Mesothelial cell of epicardium (in vitro differentiated cells): ENCODE measurements at regions not wholly inside any gene's neighbourhood (a gene's known extent, or its start where the extent isn't known, plus 50 kb on each side); places are given as distances from the start of the nearest gene placed in this dataset.

Source experiments
- DNase-seq, 2 experiments: peaks; one replicate each; pipeline ENCODE4 v3.0.0; 2021; ENCODE audit warnings: low spot score in 2 of 2; ENCODE audit not compliant: unreplicated experiment in 2 of 2
- H3K27ac Mint-ChIP-seq: 2 replicates; pipeline ENCODE4 v1.8.0; 2021; ENCODE audit warnings: mixed read lengths
- H3K27me3 Mint-ChIP-seq: 2 replicates; pipeline ENCODE4 v1.8.0; 2021; ENCODE audit warnings: low read depth, mixed read lengths
- H3K36me3 Mint-ChIP-seq: 2 replicates; pipeline ENCODE4 v1.8.0; 2021; ENCODE audit warnings: mixed read lengths
- H3K4me1 Mint-ChIP-seq: 2 replicates; pipeline ENCODE4 v1.8.0; 2021; ENCODE audit warnings: mixed read lengths
- H3K4me3 Mint-ChIP-seq: 2 replicates; pipeline ENCODE4 v1.8.0; 2021; ENCODE audit warnings: mild to moderate bottlenecking, moderate library complexity, mixed read lengths
- H3K9me3 Mint-ChIP-seq: 2 replicates; pipeline ENCODE4 v1.8.0; 2021; ENCODE audit warnings: mixed read lengths
- TF ChIP-seq, protein P1 (sequence below): fragments of 200-600 bp; sonication (generic); IDR thresholded peaks from one replicate; pipeline ENCODE4 v1.5.0; 2021; ENCODE audit warnings: antibody characterized with exemption; ENCODE audit not compliant: unreplicated experiment

DNA sequence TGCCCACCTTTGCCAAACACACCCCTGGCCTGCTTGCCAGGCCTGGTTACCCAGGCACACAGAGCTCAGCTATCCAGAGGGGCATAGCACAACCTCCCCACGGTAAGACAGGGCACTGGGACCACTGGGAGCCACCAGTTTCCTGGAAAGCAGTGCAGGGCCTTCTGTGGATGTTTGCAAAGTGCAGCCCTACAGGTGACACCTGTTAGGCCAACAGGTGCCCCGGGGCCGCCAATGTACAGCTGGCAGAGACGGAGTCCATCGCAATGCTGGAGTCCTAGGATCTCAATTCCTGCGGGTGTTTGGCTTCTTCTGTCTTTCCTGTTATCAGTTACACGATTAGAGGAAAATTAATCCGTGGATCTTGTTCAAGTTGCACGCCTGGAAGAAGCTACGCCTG is 94.9 kb downstream of the NPTX2 start:
- Mint-ChIP-seq H3K4me3 (no peak overlapping the region), H3K4me1 (no peaks in the 10 kb centered on the region), H3K27ac (no peak overlapping the region), H3K9me3 (no peaks in the 10 kb centered on the region), H3K36me3 (no peaks in the 10 kb centered on the region), H3K27me3 (peaks cover 40% of the 10 kb centered on the region)
- TF ChIP-seq, protein P1, sequence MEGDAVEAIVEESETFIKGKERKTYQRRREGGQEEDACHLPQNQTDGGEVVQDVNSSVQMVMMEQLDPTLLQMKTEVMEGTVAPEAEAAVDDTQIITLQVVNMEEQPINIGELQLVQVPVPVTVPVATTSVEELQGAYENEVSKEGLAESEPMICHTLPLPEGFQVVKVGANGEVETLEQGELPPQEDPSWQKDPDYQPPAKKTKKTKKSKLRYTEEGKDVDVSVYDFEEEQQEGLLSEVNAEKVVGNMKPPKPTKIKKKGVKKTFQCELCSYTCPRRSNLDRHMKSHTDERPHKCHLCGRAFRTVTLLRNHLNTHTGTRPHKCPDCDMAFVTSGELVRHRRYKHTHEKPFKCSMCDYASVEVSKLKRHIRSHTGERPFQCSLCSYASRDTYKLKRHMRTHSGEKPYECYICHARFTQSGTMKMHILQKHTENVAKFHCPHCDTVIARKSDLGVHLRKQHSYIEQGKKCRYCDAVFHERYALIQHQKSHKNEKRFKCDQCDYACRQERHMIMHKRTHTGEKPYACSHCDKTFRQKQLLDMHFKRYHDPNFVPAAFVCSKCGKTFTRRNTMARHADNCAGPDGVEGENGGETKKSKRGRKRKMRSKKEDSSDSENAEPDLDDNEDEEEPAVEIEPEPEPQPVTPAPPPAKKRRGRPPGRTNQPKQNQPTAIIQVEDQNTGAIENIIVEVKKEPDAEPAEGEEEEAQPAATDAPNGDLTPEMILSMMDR, result no peak
- DNase-seq, result no peak

DNA sequence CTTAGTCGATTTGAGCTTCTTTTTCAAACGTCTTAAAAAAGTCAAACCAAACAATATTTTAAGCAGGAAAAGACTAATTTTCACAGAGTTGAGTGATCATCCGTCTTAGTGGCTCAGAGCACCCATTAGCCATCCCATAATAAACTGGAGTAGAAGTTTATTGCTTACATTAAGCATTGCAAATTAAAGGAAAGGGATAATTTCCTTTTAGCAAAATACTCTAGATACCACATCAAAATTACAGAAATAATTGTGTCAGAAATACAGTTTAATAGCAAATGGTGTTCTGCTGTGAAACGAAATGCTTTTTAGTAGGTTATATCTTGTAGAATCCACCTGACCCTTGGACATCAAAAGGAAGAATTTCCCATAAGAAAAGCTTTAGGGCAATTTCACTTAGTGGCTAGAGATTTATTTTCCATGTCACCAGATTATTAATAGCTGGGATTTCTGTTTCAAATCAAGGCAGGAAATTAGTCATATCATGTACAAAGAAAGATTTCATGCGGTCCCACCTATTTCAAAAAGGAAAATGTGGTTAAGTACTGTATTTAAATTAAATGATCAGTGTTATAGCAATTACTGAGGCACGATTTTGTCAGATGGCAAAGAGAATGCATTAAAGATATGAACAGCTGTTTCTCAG is 96.2 kb downstream of the NPTX2 start:
- H3K36me3 Mint-ChIP-seq, result no peaks in the 10 kb centered on the region
- no peak overlapping the region for H3K27ac Mint-ChIP-seq
- no peaks in the 10 kb centered on the region for H3K4me1 Mint-ChIP-seq
- no peaks in the 10 kb centered on the region for H3K9me3 Mint-ChIP-seq
- DNase-seq, result no peak
- H3K27me3 Mint-ChIP-seq, result peaks cover 46% of the 10 kb centered on the region
- TF ChIP-seq, protein P1, result no peak
- H3K4me3 Mint-ChIP-seq, result no peak overlapping the region

- Mint-ChIP-seq H3K4me3 (no peak overlapping the region), H3K4me1 (no peaks in the 10 kb centered on the region), H3K9me3 (no peaks in the 10 kb centered on the region), H3K27ac (no peak overlapping the region), H3K27me3 (peaks cover 22% of the 10 kb centered on the region), H3K36me3 (no peaks in the 10 kb centered on the region)
- TF ChIP-seq, protein P1, result no peak
- DNase-seq, result no peak
Observed at GRCh38 chr7:98719396-98719795, 102.3 kb downstream of the NPTX2 start.

GRCh38 chr7:98722402-98722801 is 105.3 kb downstream of the NPTX2 start:
- no peak for DNase-seq

DNA sequence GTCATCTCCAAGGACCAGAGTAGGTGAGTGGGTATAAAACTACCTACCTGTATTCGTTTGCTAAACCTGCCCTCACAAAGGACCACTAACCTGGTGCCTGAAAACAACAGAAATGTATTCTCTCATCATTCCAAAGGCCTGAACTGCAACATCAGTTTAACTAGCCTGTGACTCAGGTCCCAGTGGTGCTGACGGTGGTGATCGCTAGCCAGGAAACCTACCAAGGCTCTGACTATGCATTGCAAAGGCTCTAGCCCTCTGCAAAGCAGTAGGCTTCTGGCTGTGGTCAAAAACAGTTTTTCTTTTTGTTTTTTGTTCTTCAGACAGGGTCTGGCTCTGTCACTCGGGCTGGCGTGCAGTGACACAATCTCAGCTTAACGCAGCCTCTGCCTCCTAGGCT is 107.5 kb downstream of the NPTX2 start:
- no peaks in the 10 kb centered on the region for H3K9me3 Mint-ChIP-seq
- TF ChIP-seq, protein P1, result no peak
- H3K36me3 Mint-ChIP-seq, result no peaks in the 10 kb centered on the region
- H3K27me3 Mint-ChIP-seq, result peaks cover 17% of the 10 kb centered on the region
- no peak overlapping the region for H3K4me3 Mint-ChIP-seq
- H3K4me1 Mint-ChIP-seq, result no peaks in the 10 kb centered on the region
- H3K27ac Mint-ChIP-seq, result no peak overlapping the region
- DNase-seq, result no peak

More at GRCh38 chr7:98722402-98722801, 105.3 kb downstream of the NPTX2 start:
- no peaks in the 10 kb centered on the region for H3K9me3 Mint-ChIP-seq
- no peaks in the 10 kb centered on the region for H3K36me3 Mint-ChIP-seq
- H3K27ac Mint-ChIP-seq, result no peak overlapping the region
- no peak overlapping the region for H3K4me3 Mint-ChIP-seq
- TF ChIP-seq, protein P1, result no peak
- peaks cover 10% of the 10 kb centered on the region for H3K27me3 Mint-ChIP-seq
- no peaks in the 10 kb centered on the region for H3K4me1 Mint-ChIP-seq
